ENCODE measurements at regions not wholly inside any gene's neighbourhood (a gene's known extent, or its start where the extent isn't known, plus 50 kb on each side); places are given as distances from the start of the nearest gene placed in this dataset.
"Not testable (repeated sequence)": the region's sequence is repeated elsewhere in the genome, so short reads cannot be mapped to it uniquely, and the experiment has no call there.

DNA sequence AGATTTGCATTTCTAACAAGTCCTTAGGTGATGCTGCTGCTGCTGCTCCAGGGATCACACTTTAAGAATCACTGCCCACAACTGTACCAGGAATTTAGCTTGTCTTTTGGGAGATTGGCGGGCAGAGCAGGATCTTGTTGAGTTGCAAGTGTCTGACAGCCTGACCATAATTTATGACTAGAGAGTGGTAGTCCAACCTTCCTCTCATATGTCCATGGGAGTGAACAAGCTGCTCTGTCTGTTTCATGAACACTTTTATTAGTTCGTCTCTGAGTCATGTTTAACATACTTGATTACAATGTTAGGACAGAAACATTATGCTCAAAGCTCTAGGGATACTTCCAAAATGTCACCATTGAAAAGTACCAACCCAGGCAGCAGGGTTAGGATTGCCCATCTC lies 169.6 kb downstream of the TGFB2 start:
- Mint-ChIP-seq H3K4me1 (no peaks in the 10 kb centered on the region), H3K4me3 (no peak overlapping the region), H3K9me3 (peaks cover 12% of the 10 kb centered on the region), H3K27ac (ENCODE audit: low read depth) (no peak overlapping the region), H3K27me3 (no peaks in the 10 kb centered on the region), H3K36me3 (ENCODE audit: insufficient read depth) (no peaks in the 10 kb centered on the region)
- ATAC-seq (replicated peaks; ENCODE audit: extremely low read depth, poor library complexity, severe bottlenecking) (no peak), DNase-seq (ENCODE audit: low spot score in 2 of 2) (no peak)

DNA sequence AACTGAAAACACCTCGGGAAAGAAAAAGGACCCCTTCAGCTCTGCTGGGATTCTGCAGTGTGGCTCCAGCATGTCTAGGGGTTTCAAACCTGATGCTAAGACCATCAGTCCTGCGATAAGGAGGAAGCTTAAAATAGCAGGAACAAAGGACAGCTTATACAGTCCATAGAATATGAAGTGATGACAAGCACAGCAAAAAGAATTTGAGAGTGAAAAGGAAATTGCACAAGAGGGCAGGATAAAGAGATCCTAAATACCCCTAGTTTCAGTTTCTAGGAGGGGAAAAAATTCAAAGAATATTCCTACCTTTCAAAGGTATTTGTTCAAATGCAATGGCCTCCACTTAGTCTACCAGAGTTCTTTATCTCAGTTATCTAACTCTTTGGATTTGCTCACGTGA lies 171.4 kb downstream of the TGFB2 start:
- H3K9me3 Mint-ChIP-seq: peaks cover 9% of the 10 kb centered on the region
- no peak for DNase-seq (ENCODE audit: low spot score in 2 of 2)
- no peak for ATAC-seq (replicated peaks; ENCODE audit: extremely low read depth, poor library complexity, severe bottlenecking)
- no peaks in the 10 kb centered on the region for H3K36me3 Mint-ChIP-seq (ENCODE audit: insufficient read depth)
- no peak overlapping the region for H3K4me3 Mint-ChIP-seq
- no peak overlapping the region for H3K27ac Mint-ChIP-seq (ENCODE audit: low read depth)
- no peaks in the 10 kb centered on the region for H3K27me3 Mint-ChIP-seq
- no peaks in the 10 kb centered on the region for H3K4me1 Mint-ChIP-seq

DNA sequence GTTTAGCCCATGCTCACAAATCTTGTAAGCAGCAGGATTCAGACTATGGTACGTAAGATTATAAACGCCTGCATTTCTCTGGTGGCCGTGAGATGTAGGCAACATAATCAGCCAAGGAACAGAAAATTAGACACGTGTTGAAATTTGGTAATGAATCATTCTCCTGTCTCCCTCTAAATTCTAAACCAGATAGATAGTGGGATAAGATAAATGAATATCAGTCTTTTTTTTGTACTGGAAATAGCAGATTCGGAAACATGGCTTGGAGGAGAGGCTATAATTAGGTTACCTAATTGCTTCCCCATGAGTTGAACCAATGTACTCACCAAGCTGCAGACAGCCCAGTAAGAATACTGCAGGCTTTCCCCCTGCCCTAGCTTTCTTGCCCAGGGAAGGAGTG lies 172.3 kb downstream of the TGFB2 start:
- Mint-ChIP-seq H3K4me1 (no peaks in the 10 kb centered on the region), H3K4me3 (no peak overlapping the region), H3K9me3 (peaks cover 7% of the 10 kb centered on the region), H3K27me3 (no peaks in the 10 kb centered on the region), H3K36me3 (ENCODE audit: insufficient read depth) (no peaks in the 10 kb centered on the region), H3K27ac (ENCODE audit: low read depth) (no peak overlapping the region)
- ATAC-seq (replicated peaks; ENCODE audit: extremely low read depth, poor library complexity, severe bottlenecking) (no peak), DNase-seq (ENCODE audit: low spot score in 2 of 2) (no peak)

DNA sequence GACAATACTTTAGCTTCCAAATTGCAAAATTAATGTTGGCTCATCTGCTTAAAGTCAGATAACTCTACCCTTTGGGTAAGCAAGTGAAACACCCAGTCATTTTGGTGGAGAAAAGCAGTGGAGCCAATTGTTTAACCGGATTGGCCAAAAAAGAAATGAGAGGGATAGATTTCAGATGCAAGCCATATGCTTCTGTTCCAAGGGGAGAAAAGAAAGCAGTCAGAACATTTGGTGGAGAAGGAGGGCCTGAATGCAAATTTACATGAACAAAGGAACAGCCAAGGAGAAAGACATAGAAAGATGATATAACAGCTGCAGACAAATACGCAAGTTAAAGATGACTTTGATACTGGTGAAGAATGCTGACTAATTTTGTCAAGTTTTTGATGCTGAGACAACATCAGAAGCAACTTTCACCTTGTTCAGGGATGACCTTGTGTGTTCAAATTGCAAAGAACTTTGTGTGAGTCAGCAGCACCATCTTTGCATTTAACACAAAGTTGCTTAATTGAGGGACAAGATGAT lies 173.1 kb downstream of the TGFB2 start:
- DNase-seq (ENCODE audit: low spot score in 2 of 2): no peak
- H3K4me3 Mint-ChIP-seq: no peak overlapping the region
- H3K36me3 Mint-ChIP-seq (ENCODE audit: insufficient read depth): no peaks in the 10 kb centered on the region
- no peak overlapping the region for H3K27ac Mint-ChIP-seq (ENCODE audit: low read depth)
- H3K27me3 Mint-ChIP-seq: no peaks in the 10 kb centered on the region
- no peaks in the 10 kb centered on the region for H3K4me1 Mint-ChIP-seq
- H3K9me3 Mint-ChIP-seq: no peaks in the 10 kb centered on the region
- no peak for ATAC-seq (replicated peaks; ENCODE audit: extremely low read depth, poor library complexity, severe bottlenecking)

DNA sequence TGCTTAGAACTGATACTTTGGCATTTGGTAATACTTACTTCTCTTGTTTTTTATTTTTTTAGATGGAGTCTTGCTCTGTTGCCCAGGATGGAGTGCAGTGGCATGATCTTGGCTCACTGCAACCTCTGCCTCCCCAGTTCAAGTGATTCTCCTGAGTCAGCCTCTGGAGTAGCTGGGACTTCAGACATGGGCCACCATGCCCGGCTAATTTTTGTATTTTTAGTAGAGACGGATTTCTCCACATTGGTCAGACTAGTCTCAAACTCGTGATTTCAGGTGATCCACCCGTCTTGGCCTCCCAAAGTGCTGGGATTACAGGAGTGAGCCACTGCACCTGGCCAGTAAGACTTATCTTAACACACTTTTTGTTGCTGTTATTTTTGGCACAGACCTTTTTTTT lies 175.5 kb downstream of the TGFB2 start:
- not testable (repeated sequence) for H3K4me3 Mint-ChIP-seq; H3K9me3 Mint-ChIP-seq; H3K4me1 Mint-ChIP-seq; DNase-seq (ENCODE audit: low spot score in 2 of 2); H3K27me3 Mint-ChIP-seq; H3K36me3 Mint-ChIP-seq (ENCODE audit: insufficient read depth); H3K27ac Mint-ChIP-seq (ENCODE audit: low read depth); ATAC-seq (replicated peaks; ENCODE audit: extremely low read depth, poor library complexity, severe bottlenecking)

- no peaks in the 10 kb centered on the region for H3K27me3 Mint-ChIP-seq
- no peak for DNase-seq (ENCODE audit: low spot score in 2 of 2)
Measured at GRCh38 chr1:218521414-218522169, 176.5 kb downstream of the TGFB2 start.

GRCh38 chr1:218524526-218524925 lies 179.4 kb downstream of the TGFB2 start:
- Mint-ChIP-seq H3K9me3 (no peaks in the 10 kb centered on the region), H3K27ac (ENCODE audit: low read depth) (no peak overlapping the region), H3K4me1 (no peaks in the 10 kb centered on the region), H3K36me3 (ENCODE audit: insufficient read depth) (no peaks in the 10 kb centered on the region), H3K27me3 (no peaks in the 10 kb centered on the region), H3K4me3 (no peak overlapping the region)
- ATAC-seq (replicated peaks; ENCODE audit: extremely low read depth, poor library complexity, severe bottlenecking) (no peak), DNase-seq (ENCODE audit: low spot score in 2 of 2) (no peak)

More at GRCh38 chr1:218521414-218522169, 176.5 kb downstream of the TGFB2 start:
- H3K4me1 Mint-ChIP-seq: no peaks in the 10 kb centered on the region
- H3K9me3 Mint-ChIP-seq: no peaks in the 10 kb centered on the region
- no peak overlapping the region for H3K27ac Mint-ChIP-seq (ENCODE audit: low read depth)
- H3K4me3 Mint-ChIP-seq: no peak overlapping the region
- H3K36me3 Mint-ChIP-seq (ENCODE audit: insufficient read depth): no peaks in the 10 kb centered on the region
- ATAC-seq (replicated peaks; ENCODE audit: extremely low read depth, poor library complexity, severe bottlenecking): no peak

GRCh38 chr1:218525031-218525430 lies 179.9 kb downstream of the TGFB2 start:
- H3K27ac Mint-ChIP-seq (ENCODE audit: low read depth): no peak overlapping the region
- DNase-seq (ENCODE audit: low spot score in 2 of 2): no peak

GRCh38 chr1:218525451-218526197 lies 180.5 kb downstream of the TGFB2 start:
- Mint-ChIP-seq H3K9me3 (no peaks in the 10 kb centered on the region), H3K4me1 (no peaks in the 10 kb centered on the region), H3K27ac (ENCODE audit: low read depth) (no peak overlapping the region), H3K36me3 (ENCODE audit: insufficient read depth) (no peaks in the 10 kb centered on the region), H3K27me3 (no peaks in the 10 kb centered on the region), H3K4me3 (no peak overlapping the region)
- no peak for DNase-seq (ENCODE audit: low spot score in 2 of 2)
- ATAC-seq (replicated peaks; ENCODE audit: extremely low read depth, poor library complexity, severe bottlenecking): no peak

More at GRCh38 chr1:218525031-218525430, 179.9 kb downstream of the TGFB2 start:
- Mint-ChIP-seq H3K36me3 (ENCODE audit: insufficient read depth) (no peaks in the 10 kb centered on the region), H3K4me1 (no peaks in the 10 kb centered on the region), H3K9me3 (no peaks in the 10 kb centered on the region), H3K27me3 (no peaks in the 10 kb centered on the region), H3K4me3 (no peak overlapping the region)
- ATAC-seq (replicated peaks; ENCODE audit: extremely low read depth, poor library complexity, severe bottlenecking): no peak

GRCh38 chr1:218526198-218526580 lies 181.1 kb downstream of the TGFB2 start:
- H3K9me3 Mint-ChIP-seq: no peaks in the 10 kb centered on the region
- no peaks in the 10 kb centered on the region for H3K27me3 Mint-ChIP-seq
- H3K4me1 Mint-ChIP-seq: no peaks in the 10 kb centered on the region
- H3K36me3 Mint-ChIP-seq (ENCODE audit: insufficient read depth): no peaks in the 10 kb centered on the region
- no peak for DNase-seq (ENCODE audit: low spot score in 2 of 2)
- no peak for ATAC-seq (replicated peaks; ENCODE audit: extremely low read depth, poor library complexity, severe bottlenecking)
- H3K27ac Mint-ChIP-seq (ENCODE audit: low read depth): no peak overlapping the region
- H3K4me3 Mint-ChIP-seq: no peak overlapping the region

GRCh38 chr1:218527737-218528136 lies 182.6 kb downstream of the TGFB2 start:
- Mint-ChIP-seq H3K9me3 (no peaks in the 10 kb centered on the region), H3K36me3 (ENCODE audit: insufficient read depth) (no peaks in the 10 kb centered on the region), H3K27ac (ENCODE audit: low read depth) (no peak overlapping the region), H3K4me3 (no peak overlapping the region), H3K4me1 (no peaks in the 10 kb centered on the region), H3K27me3 (no peaks in the 10 kb centered on the region)
- no peak for DNase-seq (ENCODE audit: low spot score in 2 of 2)
- ATAC-seq (replicated peaks; ENCODE audit: extremely low read depth, poor library complexity, severe bottlenecking): no peak

- DNase-seq (ENCODE audit: low spot score in 2 of 2) (no peak), ATAC-seq (replicated peaks; ENCODE audit: extremely low read depth, poor library complexity, severe bottlenecking) (no peak)
- Mint-ChIP-seq H3K4me1 (no peaks in the 10 kb centered on the region), H3K27me3 (no peaks in the 10 kb centered on the region), H3K36me3 (ENCODE audit: insufficient read depth) (no peaks in the 10 kb centered on the region), H3K27ac (ENCODE audit: low read depth) (no peak overlapping the region), H3K4me3 (no peak overlapping the region), H3K9me3 (no peaks in the 10 kb centered on the region)
Measured at GRCh38 chr1:218529646-218530300, 184.6 kb downstream of the TGFB2 start.
